B cell (primary cell): ENCODE measurements at regions not wholly inside any gene's neighbourhood (a gene's known extent, or its start where the extent isn't known, plus 50 kb on each side); places are given as distances from the start of the nearest gene placed in this dataset.

Experiments used
- ATAC-seq: fragments of 200-7000 bp; cut with Tn5 transposase; one replicate; pipeline ENCODE4 v1.10.0; 2021; ENCODE audit warnings: low read depth, mild to moderate bottlenecking, moderate number of reproducible peaks, moderate library complexity
- CTCF ChIA-PET: fragments of 350-600 bp; sonication (Branson Sonifier 250); formaldehyde crosslinking; loops from one replicate; lab custom pipeline; 2021; ENCODE audit warnings: antibody characterized with exemption, inconsistent platforms; lab: Charles Lee
- POLR2A ChIA-PET: fragments of 350-600 bp; sonication (Branson Sonifier 250); formaldehyde crosslinking; loops from one replicate; lab custom pipeline; 2021; ENCODE audit warnings: antibody characterized with exemption; lab: Charles Lee
- DNase-seq: peaks from one replicate; pipeline ENCODE4 v3.0.0; 2013
- H2AFZ ChIP-seq: 2 replicates; pipeline ENCODE4 v1.6.1; 2012; ENCODE audit warnings: mild to moderate bottlenecking, low read depth, low read length; ENCODE audit not compliant: insufficient read depth, poor library complexity, severe bottlenecking
- H3K27ac ChIP-seq, 2 donors: 1 replicate in 1 of 2; 2 replicates in 1 of 2; pipeline ENCODE4 v1.5.1; 2012 to 2013; ENCODE audit warnings: low read length in 2 of 2, mild to moderate bottlenecking in 2 of 2, moderate library complexity in 1 of 2
- H3K27me3 ChIP-seq, 4 experiments: fragments of 200-600 bp in 1 of 4; sonication (generic) in 1 of 4; replicated peaks in 1 of 4; 1 replicate in 2 of 4; 2 replicates in 2 of 4; pipeline versions ENCODE4 v1.6.1 to v1.7.0; 2013 to 2016; ENCODE audit warnings: low read length in 3 of 4, mild to moderate bottlenecking in 2 of 4, mixed read lengths in 1 of 4, moderate library complexity in 1 of 4; ENCODE audit not compliant: insufficient read depth in 4 of 4, control insufficient read depth in 3 of 4; ENCODE audit errors: control extremely low read depth in 1 of 4
- H3K36me3 ChIP-seq, 2 experiments: replicated peaks in 1 of 2; 1 replicate in 1 of 2; 2 replicates in 1 of 2; pipeline versions ENCODE4 v1.6.1 to v1.7.1; 2013; ENCODE audit warnings: low read length in 1 of 2; ENCODE audit not compliant: insufficient read depth in 2 of 2, control insufficient read depth in 1 of 2; ENCODE audit errors: control extremely low read depth in 1 of 2, extremely low read depth in 1 of 2
- H3K4me1 ChIP-seq, 2 donors: fragments of 200-600 bp in 1 of 2; sonication (generic) in 1 of 2; 1 replicate in 1 of 2; 2 replicates in 1 of 2; pipeline versions ENCODE4 v1.5.1 to v1.6.1; 2013 to 2017; ENCODE audit warnings: low read length in 2 of 2; ENCODE audit not compliant: control insufficient read depth in 2 of 2, insufficient read depth in 2 of 2
- H3K4me2 ChIP-seq: replicated peaks from 2 replicates; pipeline ENCODE3; 2012; ENCODE audit warnings: mild to moderate bottlenecking, low read depth, low read length; ENCODE audit not compliant: poor library complexity, severe bottlenecking
- H3K4me3 ChIP-seq, 5 experiments: fragments of 200-600 bp in 1 of 5; sonication (generic) in 1 of 5; 1 replicate in 3 of 5; 2 replicates in 2 of 5; pipeline versions ENCODE4 v1.5.1 to v1.7.0; 2011 to 2016; ENCODE audit warnings: low read length in 4 of 5, mild to moderate bottlenecking in 4 of 5, low read depth in 2 of 5, control low read depth in 1 of 5, moderate library complexity in 1 of 5; ENCODE audit not compliant: insufficient read depth in 1 of 5; ENCODE audit errors: control extremely low read depth in 1 of 5, extremely low read depth in 1 of 5
- H3K79me2 ChIP-seq: fragments of 200-600 bp; sonication (generic); one replicate; pipeline ENCODE4 v1.6.0; 2016; ENCODE audit warnings: low read length; ENCODE audit not compliant: control insufficient read depth, insufficient read depth
- H3K9ac ChIP-seq: fragments of 200-600 bp; sonication (generic); 2 replicates; pipeline ENCODE4 v1.6.1; 2017; ENCODE audit warnings: mild to moderate bottlenecking, low read length, moderate library complexity
- H3K9me3 ChIP-seq, 3 donors: one replicate each; pipeline versions ENCODE4 v1.6.1 to v1.7.1; 2013; ENCODE audit warnings: low read length in 2 of 3; ENCODE audit not compliant: control insufficient read depth in 2 of 3, insufficient read depth in 1 of 3; ENCODE audit errors: control extremely low read depth in 1 of 3
- H4K20me1 ChIP-seq: 2 replicates; pipeline ENCODE4 v1.6.0; 2012; ENCODE audit warnings: mild to moderate bottlenecking, low read length; ENCODE audit not compliant: insufficient read depth, control insufficient read depth, poor library complexity, severe bottlenecking
- H3K27ac Mint-ChIP-seq: one replicate; pipeline ENCODE4 v1.8.0; 2021; ENCODE audit warnings: mixed read lengths
- H3K27me3 Mint-ChIP-seq: one replicate; pipeline ENCODE4 v1.8.0; 2021; ENCODE audit warnings: mixed read lengths
- H3K4me1 Mint-ChIP-seq: one replicate; pipeline ENCODE4 v1.8.0; 2021; ENCODE audit warnings: mixed read lengths
- H3K4me3 Mint-ChIP-seq: one replicate; pipeline ENCODE4 v1.8.0; 2021; ENCODE audit warnings: mixed read lengths
- H3K9me3 Mint-ChIP-seq: one replicate; pipeline ENCODE4 v1.8.0; 2022; ENCODE audit warnings: mixed read lengths; ENCODE audit not compliant: insufficient read depth
- CTCF ChIP-seq: fragments of 200-600 bp; IDR thresholded peaks from one replicate; pipeline ENCODE4 v1.8.0; 2022; ENCODE audit warnings: antibody characterized with exemption, mild to moderate bottlenecking
- EZH2 ChIP-seq: IDR thresholded peaks from 2 replicates; pipeline ENCODE4 v1.6.1; 2012; ENCODE audit warnings: borderline replicate concordance, low read depth, mild to moderate bottlenecking, moderate library complexity, low read length; ENCODE audit not compliant: insufficient read depth, poor library complexity, severe bottlenecking
- WGBS: methylation state at CpG from one replicate; pipeline ENCODE4 v1.1.5; 2013; ENCODE audit warnings: missing lambda C conversion rate; ENCODE audit not compliant: insufficient coverage; 5-methylcytosine and 5-hydroxymethylcytosine counted together
- intact Hi-C: fragments of 100-400 bp; cut with micrococcal nuclease; formaldehyde crosslinking; loops from one replicate; pipeline ENCODE4 v1.10.0; 2022

DNA sequence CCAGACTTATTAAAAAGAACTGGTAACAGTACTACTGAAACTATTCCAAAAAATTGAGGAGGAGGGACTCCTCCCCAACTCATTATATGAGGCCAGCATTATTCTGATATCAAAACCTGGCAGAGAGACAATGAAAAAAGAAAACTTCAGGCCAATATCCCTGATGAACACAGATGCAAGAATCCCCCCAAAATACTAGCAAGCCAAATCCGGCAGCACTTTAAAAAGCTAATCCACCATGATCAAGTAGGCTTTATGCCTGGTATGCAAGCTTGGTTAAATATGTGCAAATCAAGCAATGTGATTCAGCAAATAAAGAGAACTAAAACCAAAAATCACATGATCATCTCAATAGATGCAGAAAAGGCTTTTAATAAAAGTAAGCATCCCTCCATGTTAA is 2271.0 kb upstream of the C9orf72 start:
- Histone ChIP-seq H3K9ac (no peak overlapping the region), H3K4me2 (no peak overlapping the region), H3K4me1 (no peaks in the 10 kb centered on the region), H4K20me1 (no peaks in the 10 kb centered on the region), H3K27ac (no peak overlapping the region), H3K9me3 (no peaks in the 10 kb centered on the region), H2AFZ (no peak overlapping the region), H3K79me2 (no peaks in the 10 kb centered on the region), H3K36me3 (no peaks in the 10 kb centered on the region), H3K4me3 (no peak overlapping the region), H3K27me3 (no peaks in the 10 kb centered on the region)
- H3K4me3 Mint-ChIP-seq, result no peak overlapping the region
- ChIA-PET POLR2A (no interaction called here), CTCF (no interaction called here)
- H3K27ac Mint-ChIP-seq, result no peak overlapping the region
- intact Hi-C loops, result no loop called here
- no peaks in the 10 kb centered on the region for H3K4me1 Mint-ChIP-seq
- ATAC-seq (no peak), DNase-seq (no peak)
- H3K9me3 Mint-ChIP-seq, result peaks cover 5% of the 10 kb centered on the region
- TF ChIP-seq CTCF (no peak), EZH2 (no peak)
- H3K27me3 Mint-ChIP-seq, result no peaks in the 10 kb centered on the region
- WGBS, result no CpG with 5 or more reads among the region's 1 CpG

DNA sequence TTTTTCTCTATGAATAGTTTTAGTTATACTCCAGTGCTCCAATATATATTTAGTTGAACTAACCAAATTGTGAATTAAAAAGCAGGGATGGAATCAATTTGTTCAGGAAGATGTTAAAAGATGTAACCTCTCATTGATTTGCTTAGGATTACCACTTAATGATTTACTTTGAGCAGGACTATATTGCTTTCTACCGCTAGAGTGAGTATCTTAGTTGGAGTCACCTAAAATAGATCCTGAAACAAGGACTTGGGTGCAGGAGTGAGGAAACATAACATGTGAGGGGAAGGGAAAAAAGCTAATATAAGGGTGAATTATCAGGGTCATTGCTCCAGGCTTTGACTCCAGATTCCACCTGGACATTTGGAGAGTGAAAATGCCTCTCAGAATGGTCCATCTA is 2277.4 kb upstream of the C9orf72 start:
- Mint-ChIP-seq H3K4me1 (no peaks in the 10 kb centered on the region), H3K27me3 (no peaks in the 10 kb centered on the region), H3K9me3 (peaks cover 8% of the 10 kb centered on the region), H3K4me3 (no peak overlapping the region), H3K27ac (no peak overlapping the region)
- no peaks in the 10 kb centered on the region for H4K20me1 ChIP-seq
- intact Hi-C loops, result no loop called here
- DNase-seq (no peak), ATAC-seq (no peak)
- H3K4me1 ChIP-seq, result no peaks in the 10 kb centered on the region
- TF ChIP-seq CTCF (no peak), EZH2 (no peak)
- no peak overlapping the region for H3K27ac ChIP-seq
- H3K4me2 ChIP-seq, result no peak overlapping the region
- no peaks in the 10 kb centered on the region for H3K79me2 ChIP-seq
- ChIA-PET CTCF (no interaction called here), POLR2A (no interaction called here)
- H3K9me3 ChIP-seq, result no peaks in the 10 kb centered on the region
- H3K9ac ChIP-seq, result no peak overlapping the region
- no peaks in the 10 kb centered on the region for H3K27me3 ChIP-seq
- WGBS, result 75% methylated on average over 1 of the region's 1 CpG
- no peak overlapping the region for H3K4me3 ChIP-seq
- no peaks in the 10 kb centered on the region for H3K36me3 ChIP-seq
- no peak overlapping the region for H2AFZ ChIP-seq
